NT2/D1 (cell line): ENCODE measurements at regions not wholly inside any gene's neighbourhood (a gene's known extent, or its start where the extent isn't known, plus 50 kb on each side); places are given as distances from the start of the nearest gene placed in this dataset.

Experiments
- SUZ12 ChIP-seq: IDR thresholded peaks from 2 replicates; pipeline ENCODE4 v1.6.1; 2011; ENCODE audit not compliant: insufficient read length, insufficient read depth; ENCODE audit errors: extremely low read depth
- YY1 ChIP-seq: IDR thresholded peaks from 2 replicates; pipeline ENCODE4 v1.6.1; 2011; ENCODE audit not compliant: insufficient read length, insufficient read depth

DNA sequence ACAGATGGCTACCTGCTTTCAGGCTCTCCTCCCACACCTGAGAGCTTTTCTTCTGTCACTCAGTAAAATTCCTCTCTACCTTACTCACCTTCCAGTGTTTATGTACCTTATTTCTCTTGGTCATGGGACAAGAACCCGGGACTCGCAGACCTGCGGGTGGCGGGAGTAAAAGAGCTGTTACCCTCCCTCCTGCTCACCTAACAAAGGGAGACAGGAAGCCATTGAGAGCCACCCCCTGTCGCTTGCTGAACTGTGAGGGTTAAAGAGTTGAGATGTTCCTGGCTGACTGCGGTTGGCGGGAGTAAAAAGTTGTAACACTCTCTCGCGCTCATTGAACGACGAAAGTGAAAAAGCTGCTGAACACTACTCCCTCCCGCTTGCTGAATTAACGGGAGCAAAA, 1935.1 kb upstream of the FLRT2 start:
- no peak for TF ChIP-seq YY1
- TF ChIP-seq SUZ12, result no peak
